ENCODE measurements at regions not wholly inside any gene's neighbourhood (a gene's known extent, or its start where the extent isn't known, plus 50 kb on each side); places are given as distances from the start of the nearest gene placed in this dataset.

GRCh38 chr12:88816201-88816600 lies 235.9 kb upstream of the KITLG start:
- TF ChIP-seq CTCF (IDR thresholded peaks at IDR 0.05) (no peak), POLR2A (IDR thresholded peaks at IDR 0.05) (no peak)

Measured in heart left ventricle (tissue), 13 donors.